MV-4-11 (cell line): ENCODE measurements at regions not wholly inside any gene's neighbourhood (a gene's known extent, or its start where the extent isn't known, plus 50 kb on each side); places are given as distances from the start of the nearest gene placed in this dataset.
"Not testable (repeated sequence)": the region's sequence is repeated elsewhere in the genome, so short reads cannot be mapped to it uniquely, and the experiment has no call there.

Source experiments
- DNase-seq: peaks from one replicate; lab custom pipeline; 2025; lab: John Stamatoyannopoulos, UW

DNA sequence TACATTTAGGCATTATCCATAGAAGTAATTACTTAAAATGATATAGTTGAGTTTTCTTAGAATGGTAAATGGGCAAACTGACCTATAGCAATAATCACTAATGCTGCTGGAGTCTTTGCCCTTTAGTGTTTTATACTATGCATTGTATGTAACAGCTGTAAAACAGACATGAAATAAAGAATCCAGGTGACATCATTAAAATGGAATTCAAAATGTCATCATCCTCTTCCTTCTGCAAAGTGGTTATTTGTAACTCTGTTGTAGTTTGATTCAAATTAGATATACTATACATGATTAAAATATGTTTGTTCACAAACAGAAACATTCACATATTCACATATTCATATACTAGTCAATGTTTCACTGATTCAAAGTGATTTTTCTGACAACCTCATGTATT lies 598.8 kb downstream of the SLC16A7 start:
- no peak for DNase-seq

DNA sequence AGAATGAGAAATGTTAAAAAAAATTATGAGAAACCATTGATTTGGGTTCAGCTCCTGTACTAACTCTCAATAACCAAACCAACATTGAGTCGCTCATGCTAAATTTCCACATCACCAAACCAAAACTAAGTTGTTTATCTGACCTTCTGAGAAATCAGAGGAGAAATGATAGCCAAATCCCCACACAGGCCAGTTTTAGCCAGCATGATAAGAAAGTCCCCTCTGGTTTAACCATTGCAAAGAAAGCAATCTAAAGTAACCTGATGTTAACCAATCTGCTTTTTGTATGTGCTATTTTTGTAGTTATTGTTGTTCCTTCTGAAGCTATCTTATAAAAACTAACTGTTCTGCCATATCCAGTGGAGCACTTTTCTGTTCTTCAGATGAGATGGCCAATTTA lies 599.7 kb downstream of the SLC16A7 start:
- DNase-seq, result no peak

- no peak for DNase-seq
Observed at GRCh38 chr12:60196366-60196765, 600.5 kb downstream of the SLC16A7 start.

- no peak for DNase-seq
Observed at GRCh38 chr12:60197589-60197988, 601.8 kb downstream of the SLC16A7 start.

GRCh38 chr12:60201891-60202290 lies 606.1 kb downstream of the SLC16A7 start:
- no peak for DNase-seq

DNA sequence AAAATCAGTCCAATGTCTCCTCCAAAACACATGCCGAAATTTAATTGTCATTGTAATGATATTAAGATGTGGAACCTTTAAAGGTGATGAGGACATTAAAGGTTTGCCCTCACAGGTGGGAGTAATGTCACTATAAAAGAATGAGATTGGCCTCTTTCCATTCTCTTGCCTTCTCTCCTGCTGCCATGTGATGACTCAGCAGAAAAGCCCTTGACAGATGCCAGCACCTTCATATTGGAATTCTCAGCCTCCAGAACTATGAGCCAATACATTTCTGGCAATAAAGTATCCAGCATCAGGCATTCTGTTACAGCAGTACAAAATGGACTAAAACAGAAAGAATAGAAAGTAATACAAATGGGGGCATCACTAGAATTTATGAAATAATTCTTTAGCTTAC lies 609.7 kb downstream of the SLC16A7 start:
- DNase-seq, result no peak

- DNase-seq, result no peak
Observed at GRCh38 chr12:60209521-60209920, 613.7 kb downstream of the SLC16A7 start.

- no peak for DNase-seq
Observed at GRCh38 chr12:60209933-60210332, 614.1 kb downstream of the SLC16A7 start.

DNA sequence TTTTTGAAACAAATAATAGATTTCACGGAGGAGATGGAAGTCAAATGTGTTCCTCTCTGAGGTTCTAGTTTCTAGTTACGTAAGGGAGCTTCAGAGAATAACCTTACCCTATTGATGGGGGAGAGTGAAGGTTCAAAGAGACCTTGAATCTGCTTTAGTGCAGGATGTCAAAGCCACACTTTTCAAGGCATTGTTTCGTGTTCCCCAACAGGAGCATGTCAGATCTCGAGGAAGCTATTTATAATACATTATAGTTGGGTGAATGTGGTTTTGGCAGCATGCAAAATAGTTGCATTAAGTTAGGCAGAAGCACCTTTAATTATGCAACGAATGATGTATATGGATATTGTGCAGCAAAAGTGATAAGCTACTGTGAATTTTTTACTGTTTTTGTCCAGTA lies 614.9 kb downstream of the SLC16A7 start:
- DNase-seq, result no peak

GRCh38 chr12:60211244-60211643 lies 615.4 kb downstream of the SLC16A7 start:
- no peak for DNase-seq

DNA sequence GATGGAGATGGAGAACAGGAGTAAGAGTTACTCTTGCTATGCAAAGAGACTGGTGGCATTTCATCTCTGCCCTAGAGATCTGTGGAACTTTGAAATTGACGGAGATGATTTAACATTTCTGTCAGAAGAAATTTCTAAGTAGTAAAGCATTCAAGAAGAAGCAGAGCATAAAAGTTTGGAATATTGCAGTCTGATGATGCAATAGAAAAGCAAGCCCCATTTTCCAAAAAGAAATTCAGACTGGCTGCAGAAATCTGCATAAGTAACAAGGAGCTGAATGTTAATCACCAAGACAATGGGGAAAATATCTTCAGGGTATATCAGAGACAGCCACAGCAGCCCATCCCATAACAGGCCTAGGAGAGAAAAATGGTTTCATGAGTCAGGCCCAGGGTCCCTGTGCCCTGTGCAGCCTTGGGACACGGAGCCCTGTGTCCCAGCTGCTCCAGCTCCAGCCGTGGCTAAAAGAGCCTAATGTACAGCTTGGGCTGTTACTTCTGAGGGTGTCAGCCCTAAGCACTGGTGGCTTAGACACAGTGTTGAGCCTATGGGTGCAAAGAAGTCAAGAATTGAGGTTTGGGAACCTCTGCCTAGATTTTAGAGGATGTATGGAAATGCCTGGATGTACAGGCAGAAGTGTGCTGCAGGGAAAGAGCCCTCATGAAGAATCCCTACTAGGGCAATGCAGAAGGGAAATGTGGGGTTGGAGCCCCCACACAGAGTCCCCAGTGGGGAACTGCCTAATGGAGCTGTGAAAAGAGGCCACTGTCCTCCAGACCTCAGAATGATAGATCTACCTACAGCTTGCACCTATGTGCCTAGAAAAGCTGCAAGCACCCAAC lies 616.6 kb downstream of the SLC16A7 start:
- no peak for DNase-seq

GRCh38 chr12:60213272-60213671 lies 617.4 kb downstream of the SLC16A7 start:
- DNase-seq, result not testable (repeated sequence)

- DNase-seq, result no peak
Observed at GRCh38 chr12:60216226-60216625, 620.4 kb downstream of the SLC16A7 start.

DNA sequence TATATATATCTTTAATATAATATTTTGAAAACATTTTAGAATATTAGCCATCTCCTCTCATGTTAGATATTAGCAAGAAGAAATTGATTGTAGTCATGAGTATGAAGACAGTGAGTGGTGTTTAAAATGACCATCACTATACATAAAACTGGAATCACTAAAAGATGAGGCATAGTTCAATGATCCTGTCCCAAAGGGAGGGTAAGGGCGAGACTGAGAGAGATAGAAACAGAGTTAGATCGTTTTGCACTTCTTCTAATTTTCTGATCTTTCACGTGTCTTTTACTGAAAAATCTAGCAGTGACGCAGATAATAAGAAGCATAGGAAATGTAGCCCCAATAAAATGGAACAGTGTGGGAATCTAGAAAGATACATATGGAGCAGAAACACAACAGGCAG lies 627.4 kb downstream of the SLC16A7 start:
- DNase-seq, result no peak

GRCh38 chr12:60225216-60226000 lies 629.6 kb downstream of the SLC16A7 start:
- no peak for DNase-seq

GRCh38 chr12:60227916-60228315 lies 632.1 kb downstream of the SLC16A7 start:
- DNase-seq, result no peak

DNA sequence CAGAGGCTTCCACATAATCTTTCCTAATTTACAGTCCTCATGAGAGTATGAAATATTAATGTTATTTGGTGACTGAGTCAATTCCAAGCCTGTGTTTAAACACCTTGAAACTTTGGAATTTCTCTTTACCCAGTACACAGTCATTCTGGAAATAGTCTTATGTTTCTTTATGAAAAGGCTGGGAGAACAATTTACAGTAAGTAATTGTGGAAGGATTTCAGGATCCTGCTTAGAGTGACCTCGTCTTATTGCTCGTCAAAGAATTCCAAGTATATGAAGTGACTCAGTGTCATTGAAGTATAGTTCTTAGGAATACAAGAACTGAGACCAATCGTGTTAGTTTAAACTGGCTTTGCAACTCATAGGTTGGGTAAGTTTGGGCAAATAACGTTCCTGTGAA lies 634.2 kb downstream of the SLC16A7 start:
- no peak for DNase-seq

DNA sequence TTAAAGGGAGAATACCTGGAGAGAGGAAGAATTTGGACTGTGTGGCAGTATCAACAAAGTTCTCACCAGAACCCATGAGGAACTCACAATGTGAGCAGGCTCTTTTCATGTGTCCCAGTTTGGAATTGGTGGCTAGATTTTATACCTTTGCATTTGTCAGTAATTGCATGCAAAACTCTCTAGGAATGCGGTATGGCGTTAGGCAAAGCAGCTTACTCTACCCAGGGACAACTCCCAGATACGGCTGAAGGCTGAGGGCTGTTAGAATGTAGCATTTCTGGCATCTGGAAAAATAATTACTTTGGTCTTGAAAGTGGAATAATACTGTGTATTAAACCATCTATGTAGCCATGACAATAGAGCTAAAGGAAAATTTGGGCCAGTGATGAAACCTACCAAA lies 635.5 kb downstream of the SLC16A7 start:
- DNase-seq, result no peak

GRCh38 chr12:60231976-60232907 lies 636.4 kb downstream of the SLC16A7 start:
- DNase-seq, result no peak

DNA sequence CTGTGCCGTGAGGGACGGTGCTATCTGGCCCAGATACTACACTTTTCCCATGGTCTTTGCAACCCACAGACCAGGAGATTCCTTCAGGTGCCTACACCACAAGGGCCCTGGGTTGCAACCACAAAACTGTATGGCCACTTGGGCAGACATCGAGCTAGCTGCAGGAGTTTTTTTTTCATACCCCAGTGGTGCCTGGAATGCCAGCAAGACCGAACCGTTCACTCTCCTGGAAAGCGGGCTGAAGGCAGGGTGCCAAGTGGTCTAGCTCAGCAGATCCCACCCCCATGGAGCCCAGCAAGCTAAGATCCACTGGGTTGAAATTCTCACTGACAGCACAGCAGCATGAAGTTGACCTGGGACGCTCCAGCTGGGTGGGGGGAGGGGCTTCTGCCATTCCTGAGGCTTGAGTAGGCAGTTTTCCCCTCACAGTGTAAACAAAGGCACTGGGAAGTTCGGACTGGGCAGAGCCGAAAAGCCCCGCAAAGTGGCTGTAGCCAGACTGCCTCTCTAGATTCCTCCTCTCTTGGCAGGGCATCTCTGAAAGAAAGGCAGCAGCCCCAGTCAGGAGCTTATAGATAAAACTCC lies 638.9 kb downstream of the SLC16A7 start:
- DNase-seq, result not testable (repeated sequence)

DNA sequence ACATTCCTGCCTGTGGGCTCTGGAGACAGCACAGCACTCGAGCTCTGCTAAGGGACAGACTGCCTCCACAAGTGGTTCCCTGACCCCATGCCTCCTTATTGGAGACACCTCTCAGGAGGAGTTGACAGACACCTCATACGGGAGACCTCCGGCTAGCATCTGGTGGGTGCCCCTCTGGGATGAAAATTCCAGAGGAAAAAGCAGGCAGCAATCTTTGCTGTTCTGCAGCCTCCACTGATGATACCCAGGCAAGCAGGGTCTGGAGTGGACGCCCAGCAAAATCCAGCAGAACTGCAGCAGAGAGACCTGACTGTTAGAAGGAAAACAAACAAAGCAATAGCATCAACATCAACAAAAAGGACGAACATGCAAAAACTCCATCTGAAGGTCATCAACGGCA lies 639.4 kb downstream of the SLC16A7 start:
- DNase-seq, result no peak

GRCh38 chr12:60236416-60236815 lies 640.6 kb downstream of the SLC16A7 start:
- not testable (repeated sequence) for DNase-seq
